ENCODE measurements at regions not wholly inside any gene's neighbourhood (a gene's known extent, or its start where the extent isn't known, plus 50 kb on each side); places are given as distances from the start of the nearest gene placed in this dataset.
"Not testable (repeated sequence)": the region's sequence is repeated elsewhere in the genome, so short reads cannot be mapped to it uniquely, and the experiment has no call there.

- no peak for DNase-seq
These were observed 202.6 kb upstream of the UFM1 start for GRCh38 chr13:38147050-38147449.

GRCh38 chr13:38141792-38142191, 207.9 kb upstream of the UFM1 start:
- no peak for DNase-seq

- DNase-seq = no peak
These were observed 214.1 kb upstream of the UFM1 start for GRCh38 chr13:38135592-38135991.

- no peak for DNase-seq
These were observed 228.4 kb upstream of the UFM1 start for GRCh38 chr13:38121267-38121666.

GRCh38 chr13:38103851-38104250, 234.3 kb upstream of the TRPC4 start:
- DNase-seq = no peak

- DNase-seq = no peak
These were observed 230.2 kb upstream of the TRPC4 start for GRCh38 chr13:38099751-38100150.

GRCh38 chr13:38093425-38093824, 223.9 kb upstream of the TRPC4 start:
- no peak for DNase-seq

- no peak for DNase-seq
These were observed 221.3 kb upstream of the TRPC4 start for GRCh38 chr13:38090913-38091312.

GRCh38 chr13:38086721-38087120, 217.1 kb upstream of the TRPC4 start:
- no peak for DNase-seq

DNA sequence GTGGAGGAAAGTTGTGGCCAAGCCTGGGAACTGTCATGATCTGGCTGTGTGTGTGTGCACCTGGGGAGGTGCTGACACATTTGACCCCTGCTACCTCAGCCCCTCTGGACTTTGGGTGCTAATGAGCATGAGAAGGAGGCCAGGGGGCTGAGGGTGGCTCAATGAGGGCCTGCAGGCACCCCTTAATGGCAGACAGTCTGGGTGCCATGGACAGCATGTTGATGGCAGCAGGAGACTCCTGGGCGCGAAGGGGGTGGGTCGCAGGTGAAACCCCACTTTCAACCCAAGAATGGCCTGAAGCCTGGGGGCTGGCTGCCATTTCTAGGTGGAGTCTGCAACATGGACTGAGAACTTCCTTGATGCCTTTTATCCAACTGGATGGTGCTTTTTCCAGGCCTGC, 216.4 kb upstream of the TRPC4 start:
- DNase-seq = no peak

DNA sequence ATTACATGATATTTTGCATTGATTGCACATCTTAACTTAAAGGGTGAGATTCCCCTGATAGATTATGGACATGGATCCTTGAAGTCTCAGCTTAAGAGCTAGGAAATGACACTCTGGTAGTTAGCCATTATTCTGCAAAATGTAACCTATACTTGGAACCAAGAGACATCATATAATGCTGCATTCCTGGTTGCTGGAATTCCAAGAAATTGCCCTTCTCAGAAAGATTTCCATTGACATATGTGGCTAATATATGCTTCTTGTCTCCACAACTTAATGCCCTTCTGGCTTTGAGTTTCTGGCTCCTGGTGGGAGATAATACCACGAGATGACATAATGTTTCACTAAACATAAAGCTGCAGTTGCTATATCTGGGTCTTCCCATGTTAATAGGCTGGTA, 204.4 kb upstream of the TRPC4 start:
- no peak for DNase-seq

DNA sequence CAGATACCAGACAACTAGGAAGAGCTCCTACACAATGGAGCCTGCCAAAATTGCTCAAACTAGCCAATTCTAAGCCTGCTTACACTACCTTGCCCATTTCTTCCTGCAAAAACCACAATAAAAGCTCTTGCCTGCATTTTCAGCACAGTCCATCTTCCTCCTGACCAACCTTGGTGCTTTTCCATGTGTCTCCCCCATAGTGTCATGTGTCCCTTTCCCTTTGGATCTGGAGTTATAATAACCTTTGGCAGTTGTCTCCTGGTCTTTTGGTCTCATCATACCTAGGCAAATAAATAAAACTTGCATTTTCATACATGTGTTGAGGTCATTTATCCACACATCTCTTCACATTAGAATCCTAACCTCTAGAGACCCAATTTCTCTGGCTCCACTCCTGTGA, 203.1 kb upstream of the TRPC4 start:
- DNase-seq = no peak

DNA sequence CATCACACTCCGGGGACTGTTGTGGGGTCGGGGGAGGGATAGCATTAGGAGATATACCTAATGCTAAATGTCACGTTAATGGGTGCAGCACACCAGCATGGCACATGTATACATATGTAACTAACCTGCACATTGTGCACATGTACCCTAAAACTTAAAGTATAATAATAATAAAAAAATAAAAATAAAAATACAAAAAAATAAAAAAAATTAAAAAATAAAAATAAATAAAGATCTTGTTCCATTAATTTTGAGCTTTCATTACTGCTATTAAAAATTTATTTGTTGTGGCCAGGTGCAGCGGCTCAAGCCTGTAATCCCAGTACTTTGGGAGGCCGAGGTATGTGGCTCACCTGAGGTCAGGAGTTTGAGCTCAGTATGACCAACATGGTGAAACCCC, 201.8 kb upstream of the TRPC4 start:
- DNase-seq = not testable (repeated sequence)

DNA sequence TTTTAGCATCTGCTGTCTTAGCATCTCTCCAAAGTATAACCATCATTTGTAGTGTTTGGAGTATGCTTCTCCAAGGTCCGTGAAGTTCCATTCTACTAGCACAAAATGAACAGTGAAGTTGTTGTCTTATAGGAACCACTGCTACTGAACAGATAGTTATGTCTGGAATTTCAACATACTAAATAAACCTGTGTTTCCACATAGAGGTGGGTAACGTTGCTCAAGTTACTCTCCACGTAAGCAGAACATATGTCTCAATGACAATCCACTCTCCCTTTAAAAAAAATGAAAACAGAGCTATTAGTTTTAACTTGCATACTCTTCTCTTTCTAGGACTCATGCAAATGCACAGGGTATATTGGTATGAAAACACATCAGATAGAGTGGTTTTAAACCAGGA, 184.3 kb upstream of the TRPC4 start:
- no peak for DNase-seq

- DNase-seq = no peak
These were observed 176.4 kb upstream of the TRPC4 start for GRCh38 chr13:38046049-38046376.

DNA sequence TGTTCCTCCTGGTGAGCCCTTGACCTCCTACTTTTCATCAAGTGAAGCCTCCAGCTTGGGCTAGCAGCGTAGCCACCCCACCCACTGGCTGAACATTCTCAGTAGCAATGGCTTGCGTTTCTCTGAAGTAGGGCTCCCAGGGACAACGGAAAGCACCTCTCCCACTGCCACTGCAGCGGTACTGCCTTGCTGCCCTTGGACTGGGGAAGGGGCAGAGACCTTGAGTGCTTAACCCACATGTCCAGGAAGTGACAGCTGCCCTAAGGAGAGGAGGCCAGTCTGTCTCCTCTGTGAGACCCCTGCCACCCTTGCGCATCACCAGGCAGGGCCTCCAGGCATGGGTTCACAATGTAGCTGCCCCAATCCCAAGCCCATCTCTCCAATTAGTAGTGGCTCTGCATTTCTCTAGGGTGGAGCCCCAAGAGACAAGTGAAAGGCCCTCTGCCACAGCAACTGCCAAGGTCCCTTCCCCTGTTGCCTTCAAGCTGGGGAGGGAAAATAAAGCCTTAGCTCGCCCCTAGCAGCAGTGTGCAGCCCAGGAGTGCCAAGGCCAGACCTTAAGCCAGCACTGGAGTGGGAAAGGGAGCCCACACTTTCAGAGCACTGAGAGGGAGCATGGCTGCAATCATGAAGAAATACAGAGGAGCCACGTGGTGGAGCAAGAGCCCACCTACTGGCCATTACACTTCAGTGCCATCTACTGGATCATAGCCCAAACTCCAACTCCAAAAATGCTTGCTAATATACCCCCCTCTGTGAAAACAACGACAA, 175.9 kb upstream of the TRPC4 start:
- peak; percentile 15 for DNase-seq

- DNase-seq = no peak
These were observed 174.5 kb upstream of the TRPC4 start for GRCh38 chr13:38044067-38044466.

DNA sequence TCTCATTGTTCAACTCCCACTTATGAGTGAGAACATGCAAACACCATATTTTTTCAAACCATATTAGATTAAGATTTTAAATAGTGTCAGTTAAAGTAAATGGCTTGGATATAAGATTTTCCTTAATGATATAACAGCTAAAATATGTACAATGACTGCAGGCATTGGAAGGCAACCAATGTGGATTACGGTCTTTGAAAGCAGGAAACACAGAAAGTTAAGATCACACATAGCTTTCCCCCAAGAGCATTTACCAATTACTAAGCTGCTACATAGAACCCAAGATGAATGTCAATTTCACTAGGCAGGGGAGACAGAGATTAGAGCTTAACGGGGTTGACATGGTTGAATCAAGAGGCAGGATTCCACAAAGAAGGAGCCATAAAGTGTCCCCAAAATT, 173.2 kb upstream of the TRPC4 start:
- no peak for DNase-seq

DNA sequence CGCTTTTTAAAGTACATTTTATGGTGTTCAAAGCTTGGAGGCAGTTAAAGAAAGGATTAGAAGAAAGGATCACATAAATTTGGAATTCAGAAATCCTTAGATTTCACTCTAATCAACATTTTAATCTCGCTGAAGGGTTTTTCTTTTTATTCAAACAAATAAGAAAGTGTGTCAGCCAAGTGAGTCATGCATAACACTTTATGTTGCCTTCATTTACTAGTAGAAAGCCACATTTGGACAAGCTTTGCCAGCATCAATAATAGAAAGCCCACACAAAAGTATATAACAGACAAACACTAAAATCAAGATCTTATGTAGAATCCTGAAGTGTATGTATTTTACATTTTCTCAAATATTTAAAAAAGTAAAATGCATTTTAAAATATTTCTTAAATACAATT, 154.9 kb upstream of the TRPC4 start:
- DNase-seq = no peak

DNA sequence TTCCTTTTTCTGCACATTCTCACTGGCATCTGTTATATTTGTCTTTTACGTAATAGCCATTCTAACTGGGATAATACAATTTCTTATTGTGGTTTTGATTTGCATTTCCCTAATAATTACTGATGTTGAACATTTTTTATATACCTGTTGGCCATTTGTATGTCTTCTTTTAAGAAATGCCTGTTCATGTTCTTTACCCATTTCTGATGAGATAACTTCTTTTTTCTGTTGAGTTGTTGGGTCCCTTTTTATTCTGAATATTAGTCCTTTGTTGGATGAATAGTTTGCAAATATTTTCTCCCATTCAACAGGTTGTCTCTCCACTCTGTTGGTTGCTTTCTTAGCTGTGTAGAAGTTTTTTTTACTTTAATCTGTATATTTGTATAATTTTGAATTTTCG, 147.7 kb upstream of the TRPC4 start:
- no peak for DNase-seq

DNA sequence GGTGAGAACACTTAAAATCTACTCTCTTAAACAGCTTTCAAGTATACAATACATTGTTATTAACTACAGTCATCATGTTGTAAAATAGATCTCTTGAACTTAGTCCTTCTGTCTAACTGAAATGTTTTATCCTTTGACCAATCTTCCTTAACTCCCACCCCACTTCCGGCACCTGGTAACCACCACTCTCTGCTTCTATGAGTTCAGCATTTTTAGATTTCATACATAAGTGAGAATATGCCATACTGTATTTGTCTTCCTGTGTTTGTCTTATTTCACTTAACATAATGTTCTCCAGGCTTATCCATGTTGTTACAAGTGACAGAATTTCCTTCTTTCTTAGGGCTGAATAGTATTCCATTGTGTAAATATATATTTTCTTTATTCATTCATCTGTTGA, 144.1 kb upstream of the TRPC4 start:
- no peak for DNase-seq

DNA sequence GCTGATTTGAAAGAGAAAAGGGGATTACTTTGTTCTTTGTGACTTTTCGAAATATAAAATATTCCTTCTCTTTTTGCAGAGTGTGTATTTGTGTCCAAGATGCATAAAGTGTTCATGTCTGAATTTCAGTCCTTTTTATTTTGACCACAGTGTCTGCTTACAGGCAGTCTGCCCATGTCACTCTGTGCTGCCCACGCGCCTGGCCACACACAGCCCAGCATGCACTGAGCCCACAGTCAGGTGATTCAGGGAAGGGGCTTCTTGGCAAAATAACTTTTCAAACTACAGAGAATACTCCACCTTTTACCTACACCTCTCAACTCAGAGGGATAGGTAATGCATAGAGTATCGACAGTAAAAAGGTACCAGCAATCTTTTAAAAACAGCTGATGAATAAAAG, 142.5 kb upstream of the TRPC4 start:
- DNase-seq = no peak

DNA sequence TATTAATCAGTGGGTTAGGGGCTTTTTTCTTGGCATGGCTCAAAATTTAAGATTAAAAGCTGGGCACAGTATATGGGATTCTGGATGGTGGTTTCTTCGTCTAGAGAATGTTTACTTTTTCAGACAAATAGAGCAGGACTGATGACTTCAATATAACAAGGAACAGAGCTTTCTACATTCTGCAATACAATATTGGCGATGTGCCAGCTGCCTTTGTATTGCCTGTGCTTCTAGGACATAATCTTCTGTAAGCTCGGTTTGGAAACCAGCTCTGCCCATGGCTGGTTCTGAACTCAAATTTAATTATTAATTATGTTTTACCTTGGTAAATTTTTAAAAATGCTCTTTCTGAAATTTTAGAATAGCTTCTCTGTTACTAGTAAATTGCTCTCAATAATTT, 139.1 kb upstream of the TRPC4 start:
- DNase-seq = peak; percentile 10

DNA sequence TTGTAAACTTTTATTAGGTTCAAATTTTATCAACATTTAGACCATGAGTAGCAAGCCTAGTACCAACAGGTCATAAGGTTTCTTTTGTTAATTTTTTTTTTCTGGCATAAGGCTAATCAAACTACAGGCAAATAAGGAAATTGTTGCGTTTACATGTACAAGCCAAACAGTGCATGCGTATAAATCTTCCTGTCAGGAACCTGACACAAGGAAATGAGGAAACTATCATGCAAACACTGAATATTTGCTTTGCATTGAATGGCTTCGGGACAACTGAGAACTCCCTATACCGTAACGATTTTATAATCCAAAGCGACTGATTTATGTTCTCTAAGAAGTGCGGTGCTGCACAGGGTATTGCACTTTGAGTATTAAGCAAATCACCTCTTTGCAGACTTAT, 133.0 kb upstream of the TRPC4 start:
- no peak for DNase-seq

- no peak for DNase-seq
These were observed 128.1 kb upstream of the TRPC4 start for GRCh38 chr13:37997641-37998040.
